ENCODE measurements at regions not wholly inside any gene's neighbourhood (a gene's known extent, or its start where the extent isn't known, plus 50 kb on each side); places are given as distances from the start of the nearest gene placed in this dataset.

DNA sequence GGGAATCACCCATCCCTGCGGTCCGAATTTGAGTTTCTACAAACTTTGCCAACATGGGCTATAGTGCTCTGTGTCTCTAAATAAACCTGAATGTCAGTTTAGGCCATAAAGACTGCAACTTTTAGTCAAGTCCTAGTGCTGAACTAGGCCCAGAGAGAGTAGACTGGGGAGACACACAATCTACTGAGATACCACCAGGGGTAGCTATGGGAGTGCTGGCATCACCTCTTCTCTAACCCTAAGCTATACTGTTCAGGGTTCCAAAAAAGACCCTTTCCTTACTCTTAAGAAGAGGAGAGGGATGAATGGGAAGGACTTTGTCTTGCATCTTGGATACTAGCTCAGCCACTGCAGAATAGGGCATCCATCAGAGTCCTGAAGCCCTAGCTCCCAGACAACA lies 866.7 kb upstream of the PRMT6 start:
- Histone ChIP-seq H3K4me1 (no peaks in the 10 kb centered on the region), H3K36me3 (ENCODE audit: control insufficient read depth, insufficient read depth, low read length) (no peaks in the 10 kb centered on the region), H3K9me3 (no peaks in the 10 kb centered on the region), H3K27me3 (replicated peaks; ENCODE audit: control insufficient read depth, insufficient read depth, low read length) (no peaks in the 10 kb centered on the region), H3K4me3 (ENCODE audit: low read depth, low read length) (no peak overlapping the region)
- no peak overlapping the region for H3K4me3 Mint-ChIP-seq (ENCODE audit: unreplicated experiment)
- no peak for DNase-seq
- ChIA-PET CTCF (no interaction called here), POLR2A (no interaction called here)
- H3K36me3 Mint-ChIP-seq (ENCODE audit: insufficient read depth, unreplicated experiment): no peaks in the 10 kb centered on the region
- TF ChIP-seq CTCF (IDR thresholded peaks at IDR 0.05; ENCODE audit: insufficient read depth in 1 of 2, low read depth in 1 of 2, low read length in 1 of 2, severe bottlenecking in 1 of 2, unreplicated experiment in 1 of 2): no peak
- H3K9me3 Mint-ChIP-seq (ENCODE audit: unreplicated experiment): no peaks in the 10 kb centered on the region
- intact Hi-C loops (cut with micrococcal nuclease; ENCODE audit: unreplicated experiment): no loop called here
- no TSS peak for BruUV-seq (replicated peaks)
- no peaks in the 10 kb centered on the region for H3K27me3 Mint-ChIP-seq (ENCODE audit: insufficient read depth, unreplicated experiment)
- no peaks in the 10 kb centered on the region for H3K4me1 Mint-ChIP-seq (ENCODE audit: low read depth, unreplicated experiment)
- H3K27ac Mint-ChIP-seq (ENCODE audit: unreplicated experiment): no peak overlapping the region

DNA sequence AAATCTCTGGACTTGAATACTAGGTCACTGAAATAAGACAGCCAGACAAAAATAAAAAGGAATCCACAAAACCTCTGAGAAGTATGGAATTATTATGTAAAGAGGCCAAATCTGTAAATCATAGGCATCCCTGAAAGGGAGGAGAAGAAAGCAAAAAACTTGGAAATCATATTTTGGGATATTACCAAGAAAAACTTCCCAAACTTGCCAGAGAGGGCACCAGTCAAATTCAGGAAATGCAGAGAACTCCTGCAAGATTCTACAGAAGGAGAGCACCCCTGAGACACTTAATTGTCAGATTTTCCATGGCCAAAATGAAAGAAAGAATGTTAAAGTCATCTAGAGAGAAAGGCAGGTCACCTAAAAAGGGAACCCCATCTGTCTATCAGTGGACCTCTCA lies 862.3 kb upstream of the PRMT6 start:
- Histone ChIP-seq H3K4me1 (no peaks in the 10 kb centered on the region), H3K9me3 (no peaks in the 10 kb centered on the region), H3K4me3 (ENCODE audit: low read depth, low read length) (no peak overlapping the region), H3K36me3 (ENCODE audit: control insufficient read depth, insufficient read depth, low read length) (no peaks in the 10 kb centered on the region), H3K27me3 (replicated peaks; ENCODE audit: control insufficient read depth, insufficient read depth, low read length) (no peaks in the 10 kb centered on the region)
- Mint-ChIP-seq H3K4me1 (ENCODE audit: low read depth, unreplicated experiment) (no peaks in the 10 kb centered on the region), H3K9me3 (ENCODE audit: unreplicated experiment) (no peaks in the 10 kb centered on the region), H3K27me3 (ENCODE audit: insufficient read depth, unreplicated experiment) (no peaks in the 10 kb centered on the region), H3K27ac (ENCODE audit: unreplicated experiment) (no peak overlapping the region), H3K4me3 (ENCODE audit: unreplicated experiment) (no peak overlapping the region), H3K36me3 (ENCODE audit: insufficient read depth, unreplicated experiment) (no peaks in the 10 kb centered on the region)
- TF ChIP-seq CTCF (IDR thresholded peaks at IDR 0.05; ENCODE audit: insufficient read depth in 1 of 2, low read depth in 1 of 2, low read length in 1 of 2, severe bottlenecking in 1 of 2, unreplicated experiment in 1 of 2): no peak
- ChIA-PET POLR2A (no interaction called here), CTCF (no interaction called here)
- intact Hi-C loops (cut with micrococcal nuclease; ENCODE audit: unreplicated experiment): no loop called here
- BruUV-seq (replicated peaks): no TSS peak
- no peak for DNase-seq

GRCh38 chr1:106200711-106201110 lies 855.8 kb upstream of the PRMT6 start:
- TF ChIP-seq CTCF (IDR thresholded peaks at IDR 0.05; ENCODE audit: insufficient read depth in 1 of 2, low read depth in 1 of 2, low read length in 1 of 2, severe bottlenecking in 1 of 2, unreplicated experiment in 1 of 2): no peak
- DNase-seq: no peak
- no peaks in the 10 kb centered on the region for H3K27me3 Mint-ChIP-seq (ENCODE audit: insufficient read depth, unreplicated experiment)
- H3K36me3 ChIP-seq (ENCODE audit: control insufficient read depth, insufficient read depth, low read length): no peaks in the 10 kb centered on the region
- no peaks in the 10 kb centered on the region for H3K9me3 Mint-ChIP-seq (ENCODE audit: unreplicated experiment)
- H3K4me3 ChIP-seq (ENCODE audit: low read depth, low read length): no peak overlapping the region
- no peaks in the 10 kb centered on the region for H3K4me1 ChIP-seq
- H3K36me3 Mint-ChIP-seq (ENCODE audit: insufficient read depth, unreplicated experiment): no peaks in the 10 kb centered on the region
- no peaks in the 10 kb centered on the region for H3K4me1 Mint-ChIP-seq (ENCODE audit: low read depth, unreplicated experiment)
- no peaks in the 10 kb centered on the region for H3K9me3 ChIP-seq
- no peak overlapping the region for H3K4me3 Mint-ChIP-seq (ENCODE audit: unreplicated experiment)
- no peak overlapping the region for H3K27ac Mint-ChIP-seq (ENCODE audit: unreplicated experiment)
- no TSS peak for BruUV-seq (replicated peaks)
- intact Hi-C loops (cut with micrococcal nuclease; ENCODE audit: unreplicated experiment): loop anchor here (10.0 kb wide), 1 partner anchor 54 kb away; no protein-coding TSS in a partner anchor
- POLR2A ChIA-PET: no interaction called here
- no peaks in the 10 kb centered on the region for H3K27me3 ChIP-seq (replicated peaks; ENCODE audit: control insufficient read depth, insufficient read depth, low read length)
- CTCF ChIA-PET: no interaction called here
